SU-DHL-6 (cell line): ENCODE measurements at regions not wholly inside any gene's neighbourhood (a gene's known extent, or its start where the extent isn't known, plus 50 kb on each side); places are given as distances from the start of the nearest gene placed in this dataset.

Source experiments
- H2AFZ ChIP-seq: fragments of 200-600 bp; sonication (generic); 2 replicates; pipeline ENCODE4 v1.6.1; 2014; ENCODE audit warnings: low read depth, mild to moderate bottlenecking, moderate library complexity, mixed read lengths, antibody characterized with exemption, low read length; ENCODE audit not compliant: severe bottlenecking
- H3F3A ChIP-seq: fragments of 200-600 bp; shearing (Covaris generic); 2 replicates; pipeline ENCODE4 v1.6.0; 2016; ENCODE audit warnings: antibody characterized with exemption, mild to moderate bottlenecking; ENCODE audit not compliant: insufficient read depth
- H3K27ac ChIP-seq: fragments of 200-600 bp; sonication (generic); 2 replicates; pipeline ENCODE4 v1.5.1; 2016; ENCODE audit warnings: low read depth, mild to moderate bottlenecking, low read length, moderate library complexity, mixed read lengths
- H3K27me3 ChIP-seq: fragments of 200-600 bp; sonication (generic), shearing (Covaris generic); 2 replicates; pipeline ENCODE4 v1.6.0; 2014; ENCODE audit warnings: mild to moderate bottlenecking, low read length
- H3K36me3 ChIP-seq: fragments of 200-600 bp; sonication (generic); 2 replicates; pipeline ENCODE4 v1.6.1; 2014; ENCODE audit warnings: mild to moderate bottlenecking, low read length, mixed read lengths
- H3K4me2 ChIP-seq: fragments of 300-600, 200-600 bp; shearing (Covaris generic), sonication (generic); 2 replicates; pipeline ENCODE4 v1.6.0; 2014; ENCODE audit warnings: low read length, low read depth, mild to moderate bottlenecking; ENCODE audit not compliant: poor library complexity, severe bottlenecking
- H3K4me3 ChIP-seq: fragments of 200-600 bp; sonication (generic); 2 replicates; pipeline ENCODE4 v1.5.1; 2014; ENCODE audit warnings: antibody characterized with exemption, low read length, mild to moderate bottlenecking, mixed read lengths; ENCODE audit not compliant: insufficient read depth, poor library complexity, severe bottlenecking
- H3K79me2 ChIP-seq: fragments of 200-600 bp; sonication (generic); 2 replicates; pipeline ENCODE4 v1.6.1; 2014; ENCODE audit warnings: mild to moderate bottlenecking, low read length, moderate library complexity; ENCODE audit not compliant: insufficient read depth
- H3K9ac ChIP-seq: fragments of 200-600 bp; sonication (generic); 2 replicates; pipeline ENCODE4 v1.7.0; 2014; ENCODE audit warnings: mild to moderate bottlenecking, low read length
- H3K9me2 ChIP-seq: fragments of 200-600 bp; sonication (generic); replicated peaks from 2 replicates; pipeline ENCODE4 v1.6.1; 2014; ENCODE audit warnings: low read length; ENCODE audit not compliant: insufficient read depth
- H3K9me3 ChIP-seq: fragments of 200-600 bp; sonication (generic); 2 replicates; pipeline ENCODE4 v1.6.1; 2014; ENCODE audit warnings: low read length, mixed read lengths; ENCODE audit not compliant: insufficient read depth
- H4K20me1 ChIP-seq: fragments of 200-600 bp; sonication (generic); 2 replicates; pipeline ENCODE4 v1.6.1; 2014; ENCODE audit warnings: low read depth, mild to moderate bottlenecking, antibody characterized with exemption, low read length, moderate library complexity, mixed read lengths
- CTCF ChIP-seq: fragments of 200-600 bp; sonication (generic); IDR thresholded peaks from one replicate; pipeline ENCODE4 v1.5.1; 2017; ENCODE audit warnings: antibody characterized with exemption, mild to moderate bottlenecking, low read length, moderate library complexity; ENCODE audit not compliant: insufficient read depth, poor library complexity, severe bottlenecking
- EZH2phosphoT487 ChIP-seq: fragments of 200-600 bp; sonication (generic), shearing (Covaris generic); conservative IDR thresholded peaks from 2 replicates; pipeline ENCODE4 v1.6.1; 2018; ENCODE audit warnings: mild to moderate bottlenecking, antibody characterized with exemption, low read length, moderate library complexity, mixed read lengths

GRCh38 chr14:38405851-38406635 is 150.2 kb upstream of the CLEC14A start:
- TF ChIP-seq EZH2phosphoT487 = no peak
- no peak for TF ChIP-seq CTCF
- Histone ChIP-seq H3K9me2 (no peaks in the 10 kb centered on the region), H4K20me1 (no peaks in the 10 kb centered on the region), H3K79me2 (no peaks in the 10 kb centered on the region), H3K9me3 (no peaks in the 10 kb centered on the region), H3K9ac (no peak overlapping the region), H3K36me3 (no peaks in the 10 kb centered on the region), H3K4me2 (no peak overlapping the region), H3K27me3 (no peaks in the 10 kb centered on the region), H3F3A (no peaks in the 10 kb centered on the region), H3K4me3 (no peak overlapping the region), H2AFZ (no peak overlapping the region), H3K27ac (no peak overlapping the region)

- no peaks in the 10 kb centered on the region for H3F3A ChIP-seq
- no peak overlapping the region for H3K4me2 ChIP-seq
- H3K27me3 ChIP-seq = no peaks in the 10 kb centered on the region
- H3K36me3 ChIP-seq = no peaks in the 10 kb centered on the region
- no peak for TF ChIP-seq CTCF
- no peak for TF ChIP-seq EZH2phosphoT487
- H3K4me3 ChIP-seq = no peak overlapping the region
- no peak overlapping the region for H3K9ac ChIP-seq
- no peaks in the 10 kb centered on the region for H3K79me2 ChIP-seq
- H4K20me1 ChIP-seq = no peaks in the 10 kb centered on the region
- no peaks in the 10 kb centered on the region for H3K9me3 ChIP-seq
- no peak overlapping the region for H2AFZ ChIP-seq
- H3K27ac ChIP-seq = no peak overlapping the region
- H3K9me2 ChIP-seq = no peaks in the 10 kb centered on the region
Observed at GRCh38 chr14:38404616-38405015, 148.7 kb upstream of the CLEC14A start.

GRCh38 chr14:38404100-38404541 is 148.2 kb upstream of the CLEC14A start:
- Histone ChIP-seq H3K9me2 (no peaks in the 10 kb centered on the region), H3K4me2 (no peak overlapping the region), H3K79me2 (no peaks in the 10 kb centered on the region), H3F3A (no peaks in the 10 kb centered on the region), H3K4me3 (no peak overlapping the region), H2AFZ (no peak overlapping the region), H3K27ac (no peak overlapping the region), H3K9me3 (no peaks in the 10 kb centered on the region), H4K20me1 (no peaks in the 10 kb centered on the region), H3K9ac (no peak overlapping the region), H3K27me3 (no peaks in the 10 kb centered on the region), H3K36me3 (no peaks in the 10 kb centered on the region)
- TF ChIP-seq CTCF = no peak
